NCI-H2196 treated with DMSO at 0.1 percent for 48 hours (cell line): ENCODE measurements at regions not wholly inside any gene's neighbourhood (a gene's known extent, or its start where the extent isn't known, plus 50 kb on each side); places are given as distances from the start of the nearest gene placed in this dataset.
"Not testable (repeated sequence)": the region's sequence is repeated elsewhere in the genome, so short reads cannot be mapped to it uniquely, and the experiment has no call there.

Experiments used
- DNase-seq: peaks from one replicate; lab custom pipeline; 2025; ENCODE audit not compliant: unreplicated experiment; lab: John Stamatoyannopoulos, UW

DNA sequence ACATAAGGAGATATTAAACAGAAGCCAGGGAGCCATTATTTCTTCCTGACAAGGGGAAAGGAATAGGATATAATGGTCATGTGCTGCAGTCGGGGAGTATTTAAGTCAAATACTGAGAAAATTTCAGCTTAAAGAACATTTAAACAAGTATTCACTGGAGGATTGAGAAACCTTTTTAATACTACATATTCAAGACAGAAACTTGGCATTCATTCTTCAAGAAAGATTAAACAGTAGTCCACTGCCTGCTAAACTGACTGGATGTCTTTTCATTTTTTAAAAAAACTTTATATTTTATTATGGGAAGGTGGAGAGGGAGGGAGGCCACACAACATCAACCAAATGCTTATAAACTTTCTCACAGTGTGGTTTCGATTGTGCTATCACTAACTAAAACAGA lies 107.4 kb upstream of the CBLB start:
- DNase-seq, result no peak

DNA sequence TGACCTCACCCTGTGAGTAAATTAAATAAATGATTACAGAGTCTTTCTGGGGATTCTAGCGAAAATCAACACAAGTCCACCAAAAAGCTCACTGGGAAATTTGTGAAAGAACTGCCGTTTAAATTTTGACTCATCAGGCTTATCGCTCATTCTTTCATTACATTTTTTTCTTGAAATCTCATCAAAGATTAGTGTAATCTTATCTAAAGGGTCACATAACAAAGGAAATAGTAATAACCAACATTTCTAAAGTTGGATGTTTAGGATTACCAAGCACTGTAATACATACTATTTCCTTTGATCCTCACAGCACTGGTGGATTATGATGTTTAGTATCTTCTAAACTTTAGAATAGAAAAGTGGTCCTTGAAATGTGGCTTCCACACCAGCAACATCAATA lies 111.1 kb upstream of the CBLB start:
- no peak for DNase-seq

DNA sequence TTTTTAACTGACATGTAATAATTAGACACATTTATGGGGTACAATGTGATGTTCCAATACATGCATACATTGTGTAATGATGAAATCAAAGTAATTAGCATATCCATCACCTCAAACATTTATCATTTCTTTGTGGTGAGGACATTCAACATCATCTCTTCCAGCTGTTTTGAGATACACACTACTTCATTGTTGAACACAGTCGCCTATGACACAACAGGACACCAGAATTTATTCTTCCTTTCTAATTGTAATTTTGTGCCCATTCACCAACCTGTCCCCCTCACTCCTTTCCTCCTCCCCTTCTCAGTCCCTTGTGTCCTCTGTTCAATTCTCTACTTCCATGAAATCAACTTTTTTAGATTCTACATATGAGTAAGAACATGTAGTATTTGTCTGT lies 113.4 kb upstream of the CBLB start:
- no peak for DNase-seq

DNA sequence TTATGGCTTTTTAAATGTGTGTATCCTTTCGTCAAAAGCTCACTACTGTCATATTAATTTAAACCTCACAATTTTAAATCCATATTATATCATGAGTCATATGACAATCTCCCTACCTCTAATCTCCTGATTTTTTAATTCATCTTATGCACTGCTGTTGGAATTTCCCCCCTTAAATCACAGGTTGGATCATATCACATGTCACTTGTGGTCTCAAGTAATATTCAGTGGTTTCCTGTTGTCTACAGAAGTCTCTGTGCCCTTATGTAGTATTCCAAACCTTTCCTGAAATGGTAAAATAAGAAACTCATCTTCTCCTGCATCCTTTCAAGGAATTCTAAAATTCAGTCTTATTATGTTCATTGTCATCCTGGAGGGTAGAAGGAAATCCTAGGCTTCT lies 116.0 kb upstream of the CBLB start:
- DNase-seq, result no peak

DNA sequence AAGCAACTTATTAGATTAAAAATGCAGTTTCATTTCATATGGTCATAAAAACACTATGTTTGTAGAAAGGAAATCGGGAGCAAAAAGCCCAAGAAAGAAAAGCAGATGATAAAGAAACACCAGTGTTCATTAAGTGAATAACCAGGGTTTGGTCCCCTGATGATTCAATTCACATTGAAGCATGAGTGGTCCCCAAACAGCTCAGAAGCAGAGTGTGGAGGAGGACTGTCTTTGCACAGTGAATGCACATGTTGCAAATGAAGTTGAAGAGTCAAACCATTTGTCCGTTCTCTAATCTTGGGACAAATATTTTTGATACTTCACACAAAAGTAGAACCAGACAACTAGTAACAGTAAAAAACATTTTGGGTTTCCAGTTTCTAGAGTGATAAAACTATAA lies 117.5 kb upstream of the CBLB start:
- not testable (repeated sequence) for DNase-seq

DNA sequence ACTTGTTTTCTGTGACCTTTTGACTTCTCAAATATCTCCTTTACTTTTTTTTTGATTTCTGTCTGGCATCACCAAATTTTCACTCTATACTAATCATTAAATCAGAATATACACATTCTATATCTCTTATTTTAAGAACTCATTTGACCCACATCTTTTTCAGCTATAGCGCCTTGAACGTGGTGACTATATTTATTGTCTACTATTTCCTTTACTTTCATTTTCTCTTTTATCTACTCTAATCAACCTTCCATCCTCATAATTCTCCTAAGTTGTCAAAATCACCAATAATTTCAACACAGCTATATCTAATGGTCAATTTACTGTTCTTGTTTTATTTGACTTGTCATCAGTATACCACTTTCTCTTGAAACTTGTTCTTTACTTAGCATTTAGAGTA lies 119.0 kb upstream of the CBLB start:
- DNase-seq, result no peak

DNA sequence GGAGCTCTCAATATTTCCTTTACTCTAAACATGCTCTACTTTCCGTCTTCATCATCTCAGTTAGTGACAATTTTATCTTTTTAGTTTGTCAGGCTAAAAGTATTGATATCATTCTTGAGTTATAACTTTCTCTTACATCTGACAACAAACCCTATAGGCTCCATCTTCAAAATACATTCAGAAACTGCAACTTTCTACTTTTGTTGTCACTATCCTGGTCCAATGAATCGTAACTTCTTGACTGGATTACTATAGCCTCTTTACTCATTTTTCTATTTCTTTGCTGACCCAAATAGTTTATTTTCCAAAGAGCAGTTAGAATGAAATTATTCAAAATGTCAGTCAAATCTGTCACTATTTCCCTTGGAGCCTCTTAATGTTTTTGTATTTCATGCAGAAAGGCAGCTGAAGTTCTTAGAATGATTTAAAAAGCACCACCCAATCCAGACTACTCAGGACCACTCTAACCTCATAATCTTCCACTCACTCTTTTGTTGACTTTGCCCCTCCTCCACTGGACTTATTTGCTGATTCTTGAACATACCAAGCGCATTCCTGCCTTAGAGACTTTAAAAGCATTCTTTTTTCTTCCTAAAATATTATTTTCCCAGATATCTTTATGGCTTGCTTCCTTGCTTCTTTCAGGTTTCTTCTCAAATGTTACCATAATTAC lies 119.9 kb upstream of the CBLB start:
- no peak for DNase-seq

DNA sequence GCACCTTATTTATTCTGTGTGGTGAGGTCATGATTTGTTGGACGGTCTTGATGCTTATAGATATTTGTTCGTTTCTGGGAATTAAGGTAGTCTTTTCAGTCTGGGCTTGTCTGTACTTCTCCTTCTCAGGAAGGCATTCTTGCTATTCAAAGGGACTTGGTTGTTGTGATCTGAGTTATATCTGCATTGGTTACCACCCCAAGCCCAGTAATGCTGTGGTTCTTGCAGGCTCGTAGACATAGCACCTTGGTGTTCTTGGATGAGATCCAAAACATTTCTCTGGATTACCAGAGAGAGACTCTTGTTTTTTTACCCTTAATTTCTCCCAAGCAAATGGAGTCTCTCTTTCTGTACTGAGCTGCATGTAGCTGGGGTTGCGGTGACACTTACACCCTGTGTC lies 128.0 kb upstream of the CBLB start:
- DNase-seq, result no peak

DNA sequence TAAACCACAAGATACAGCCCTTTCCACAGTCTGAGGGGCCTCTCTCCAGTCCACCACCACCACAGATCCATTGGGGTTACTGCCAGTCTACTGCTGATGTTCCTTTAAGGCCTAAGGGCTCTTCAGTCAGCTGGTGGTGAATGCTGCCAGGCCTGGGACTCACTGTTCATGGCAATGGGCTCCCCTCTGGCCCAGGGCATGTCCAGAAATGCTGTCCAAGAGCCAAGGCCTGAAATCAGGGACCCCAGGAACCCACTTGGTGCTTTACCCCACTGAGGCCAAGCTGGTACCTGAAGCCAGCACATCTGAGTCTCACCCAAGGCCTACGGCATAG lies 128.6 kb upstream of the CBLB start:
- no peak for DNase-seq

DNA sequence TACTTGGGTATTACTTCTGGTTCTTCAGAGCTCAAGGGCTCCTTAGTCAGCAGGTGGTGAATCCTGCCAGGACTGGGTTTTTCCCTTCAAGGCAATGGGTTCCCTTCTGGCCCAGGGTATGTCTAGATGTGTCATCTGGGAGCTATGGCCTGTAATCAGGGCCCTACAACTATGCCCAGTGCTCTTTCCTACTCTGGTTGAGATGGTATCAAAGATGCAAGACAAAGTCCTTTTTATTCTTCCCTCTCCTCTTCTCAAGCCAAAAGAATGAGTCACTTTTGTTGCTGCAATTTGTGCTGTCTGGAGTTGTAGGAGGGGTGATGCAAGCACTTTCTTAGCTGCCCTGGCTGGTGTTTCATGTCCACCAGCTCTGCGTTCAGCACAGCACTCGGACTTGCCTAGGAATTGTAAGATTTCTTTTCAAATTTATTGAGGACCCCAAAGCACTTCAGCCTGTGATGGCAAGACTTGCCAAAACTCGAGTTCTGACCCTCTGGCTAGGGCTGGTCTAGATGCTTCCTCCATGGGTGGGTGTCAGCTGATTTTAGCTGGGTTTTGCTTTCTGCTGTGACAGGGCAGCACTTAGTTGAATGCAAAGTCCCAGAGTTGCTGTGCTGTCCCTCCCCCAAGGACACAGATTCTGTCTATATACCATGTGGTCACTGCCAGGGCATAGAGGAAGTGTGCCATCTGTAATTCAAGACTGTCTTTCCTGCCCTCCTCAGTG lies 129.2 kb upstream of the CBLB start:
- DNase-seq, result no peak

DNA sequence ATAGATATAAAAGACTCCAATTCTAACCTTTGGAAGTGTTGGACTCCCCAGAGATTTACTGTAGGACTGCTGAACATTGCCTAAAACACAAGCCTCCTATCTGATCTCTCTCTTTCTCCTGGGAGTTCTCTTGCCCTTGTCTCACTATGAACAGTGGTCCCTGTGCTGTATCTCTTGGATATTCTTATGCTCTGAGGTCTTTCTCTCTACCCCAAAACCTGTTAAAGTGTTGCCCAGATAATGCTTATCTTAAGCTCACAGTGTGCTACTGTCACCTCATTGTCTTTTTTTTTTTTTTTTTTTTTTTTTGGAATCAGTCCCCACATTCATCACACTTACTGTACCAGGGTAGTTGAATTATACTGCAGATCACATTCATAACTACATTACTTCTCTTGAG lies 131.0 kb upstream of the CBLB start:
- no peak for DNase-seq

DNA sequence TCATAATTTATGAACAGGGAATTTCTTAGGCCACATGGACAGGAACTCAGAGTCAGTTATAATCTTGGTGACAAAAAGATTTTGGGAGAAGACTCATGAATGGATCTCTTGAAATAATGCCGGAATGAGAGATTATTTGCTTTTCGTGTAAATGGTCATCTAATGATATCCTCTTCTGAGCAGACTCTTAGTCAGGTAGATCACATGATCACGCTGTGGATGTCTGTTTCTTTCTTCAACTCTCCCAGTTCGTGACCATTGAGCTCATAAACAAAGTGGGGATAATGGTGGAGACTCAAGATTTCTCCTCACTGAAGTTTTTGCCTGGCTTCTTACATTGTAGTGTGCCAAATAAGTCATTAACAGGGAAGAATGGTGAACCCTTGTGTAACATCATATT lies 133.1 kb upstream of the CBLB start:
- DNase-seq, result no peak

DNA sequence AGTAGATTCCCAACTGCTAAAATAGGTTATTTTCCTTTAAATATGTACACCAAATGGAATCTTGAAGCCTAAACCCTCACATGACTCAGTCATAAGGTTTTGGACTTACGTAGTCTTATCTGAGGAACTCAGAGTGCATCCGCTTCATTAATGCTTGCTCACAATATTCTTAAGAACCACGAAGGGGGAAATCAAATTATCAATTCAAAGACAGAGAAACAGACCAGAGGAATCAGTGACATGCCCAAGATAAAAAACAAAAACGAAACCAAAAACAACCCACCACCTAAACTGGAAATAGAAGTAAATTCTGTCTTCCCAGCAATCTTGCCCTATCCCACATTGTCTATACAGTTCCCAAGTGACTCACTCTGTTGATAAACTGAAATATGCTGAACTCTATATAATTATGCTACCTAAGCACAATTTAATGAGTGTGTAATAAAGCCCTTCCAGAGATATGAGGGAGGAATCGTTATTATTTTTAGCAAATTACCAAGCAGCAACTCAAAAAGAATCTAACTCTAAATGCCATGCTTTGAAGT lies 135.4 kb upstream of the CBLB start:
- no peak for DNase-seq

DNA sequence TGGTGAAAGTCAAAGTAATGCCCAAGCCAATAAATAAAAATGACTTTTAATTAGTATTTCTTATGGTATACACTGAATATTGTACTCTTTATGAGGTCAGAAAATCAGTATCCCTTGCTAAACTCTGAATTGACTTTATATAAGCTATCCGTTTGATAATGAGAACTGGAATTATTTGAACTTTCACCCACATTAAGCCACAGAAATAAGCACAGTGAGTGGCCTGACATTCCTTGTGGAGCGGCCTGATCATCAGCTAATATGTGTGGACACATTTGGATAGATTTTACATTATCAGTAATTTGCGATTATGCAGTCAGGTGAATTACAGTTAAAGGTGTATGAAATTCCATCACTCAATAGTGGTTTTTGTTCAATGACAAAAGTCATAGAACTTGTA lies 136.0 kb upstream of the CBLB start:
- no peak for DNase-seq

DNA sequence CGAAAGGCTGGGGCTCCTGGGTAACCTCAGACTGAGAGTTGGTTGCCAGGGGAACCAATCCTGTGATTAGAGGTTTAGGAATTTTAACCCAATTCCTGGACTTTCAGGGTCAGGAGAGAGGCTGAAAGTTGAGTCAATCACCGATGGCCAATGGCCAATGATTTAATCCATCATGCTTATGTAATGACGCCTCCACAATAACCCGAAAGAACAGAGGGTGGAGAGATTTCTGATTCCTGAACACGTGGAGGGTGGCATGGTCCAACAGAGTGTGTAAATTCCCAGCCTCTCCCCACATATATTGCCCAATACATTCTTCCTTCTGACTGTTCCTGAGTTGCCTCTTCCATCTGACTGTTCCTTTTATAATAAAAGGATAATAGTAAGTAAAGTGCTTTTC lies 137.2 kb upstream of the CBLB start:
- no peak for DNase-seq

DNA sequence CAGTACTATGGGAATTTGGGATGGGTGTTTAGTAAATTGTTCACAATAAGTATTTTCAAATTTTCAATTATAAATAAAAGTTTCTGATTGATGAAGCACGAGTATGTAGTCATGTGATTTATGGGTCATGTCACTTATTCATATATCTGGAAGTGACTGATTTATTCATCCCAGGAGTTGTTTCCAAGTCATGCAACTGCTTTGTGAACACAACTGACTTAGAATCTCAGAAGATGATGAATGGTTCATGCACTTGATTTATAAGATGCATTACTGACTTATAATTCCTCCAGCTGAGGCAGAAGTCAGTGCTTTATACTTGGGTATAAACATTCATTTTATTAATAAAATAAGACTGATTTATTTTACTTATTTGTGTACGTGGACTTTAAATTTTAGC lies 137.8 kb upstream of the CBLB start:
- no peak for DNase-seq

DNA sequence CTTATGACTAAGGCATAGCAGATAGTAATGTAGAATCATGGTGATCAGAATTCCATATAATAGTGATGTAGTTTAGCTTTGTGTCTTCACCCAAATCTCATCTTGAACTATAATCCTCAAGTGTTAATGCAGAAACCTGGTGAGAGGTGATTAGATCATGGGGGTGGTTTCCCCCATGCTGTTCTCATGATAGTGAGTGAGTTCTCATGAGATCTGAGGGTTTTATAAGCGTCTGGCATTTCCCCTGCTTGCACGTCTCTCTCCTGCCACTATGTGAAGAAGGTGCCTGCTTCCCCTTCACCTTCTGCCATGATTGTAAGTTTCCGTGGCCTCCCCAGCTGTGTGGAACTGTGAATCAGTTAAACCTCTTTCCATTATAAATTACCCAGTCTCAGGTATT lies 138.7 kb upstream of the CBLB start:
- DNase-seq, result no peak

DNA sequence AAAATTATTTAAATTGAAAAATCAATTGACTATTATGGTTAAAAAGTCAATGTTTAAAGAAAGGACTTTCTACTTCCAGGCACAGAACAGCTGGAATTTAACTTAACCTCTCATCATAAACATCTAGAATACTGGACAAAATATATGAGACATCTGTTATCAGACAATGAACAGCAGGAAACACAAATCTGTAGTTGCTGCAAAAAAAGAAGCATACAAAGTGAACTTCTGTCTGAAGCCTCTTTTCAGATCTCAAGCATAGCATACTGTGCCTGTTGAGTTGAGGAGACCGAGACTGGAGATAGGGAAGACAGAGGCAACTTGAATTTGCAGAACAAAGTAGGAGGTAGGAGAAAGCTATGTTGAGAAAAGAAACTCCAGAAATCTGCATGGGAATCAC lies 140.0 kb upstream of the CBLB start:
- DNase-seq, result no peak

DNA sequence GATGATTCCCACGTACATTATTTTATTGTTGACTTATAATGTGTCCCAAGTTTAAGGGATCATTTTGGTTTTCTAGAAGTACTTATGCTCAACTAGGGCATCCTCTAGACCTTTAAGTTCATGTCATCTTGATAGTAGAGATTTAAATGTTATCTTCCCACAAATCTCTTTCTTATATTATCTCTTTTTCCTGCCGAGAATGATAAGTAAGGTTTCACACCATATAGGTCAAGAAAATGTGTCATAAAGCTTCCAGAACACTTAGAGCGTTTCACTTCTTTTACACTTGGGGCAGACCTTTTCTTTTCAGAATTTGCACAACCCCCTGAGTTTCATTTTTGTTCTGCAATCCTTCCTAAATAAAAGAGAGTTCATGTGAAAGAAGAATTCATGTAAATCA lies 142.0 kb upstream of the CBLB start:
- DNase-seq, result no peak

DNA sequence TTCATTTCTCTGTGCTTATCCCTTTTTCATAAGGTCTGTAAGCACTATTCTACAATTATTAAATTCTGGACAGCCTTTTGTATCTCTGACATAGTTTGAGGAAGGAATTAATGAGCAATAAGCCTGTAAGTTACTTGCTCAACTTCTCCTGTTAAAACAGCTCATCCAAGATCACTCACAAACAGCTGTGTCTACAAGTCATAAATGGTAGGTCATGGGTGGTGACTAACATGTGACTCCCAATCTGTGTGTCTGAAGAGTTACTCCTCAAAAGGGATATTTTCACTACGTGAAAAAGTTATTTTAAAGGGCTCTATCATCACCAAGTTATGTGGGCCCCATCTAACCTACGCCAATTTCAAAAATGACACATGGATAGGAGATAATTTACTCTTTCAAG lies 145.2 kb upstream of the CBLB start:
- DNase-seq, result no peak

DNA sequence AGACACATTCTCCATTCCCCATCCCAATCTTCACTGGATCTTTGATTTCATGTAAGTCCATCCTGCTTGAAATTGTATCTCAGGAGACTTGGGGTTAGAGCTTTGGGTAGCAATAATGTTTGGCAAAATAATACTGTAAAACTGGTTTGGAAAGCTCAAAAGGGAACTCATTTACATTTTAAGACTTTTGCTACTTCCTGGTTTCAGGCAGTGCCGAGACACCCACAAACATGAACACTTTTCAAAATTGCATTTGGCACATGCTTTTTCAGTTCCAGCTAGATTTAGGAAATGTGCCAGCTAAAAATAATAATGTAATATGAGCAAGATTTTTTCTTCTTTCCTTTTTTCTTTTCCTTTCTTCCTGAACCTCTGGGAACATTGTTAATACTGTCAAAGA lies 145.7 kb upstream of the CBLB start:
- DNase-seq, result no peak

DNA sequence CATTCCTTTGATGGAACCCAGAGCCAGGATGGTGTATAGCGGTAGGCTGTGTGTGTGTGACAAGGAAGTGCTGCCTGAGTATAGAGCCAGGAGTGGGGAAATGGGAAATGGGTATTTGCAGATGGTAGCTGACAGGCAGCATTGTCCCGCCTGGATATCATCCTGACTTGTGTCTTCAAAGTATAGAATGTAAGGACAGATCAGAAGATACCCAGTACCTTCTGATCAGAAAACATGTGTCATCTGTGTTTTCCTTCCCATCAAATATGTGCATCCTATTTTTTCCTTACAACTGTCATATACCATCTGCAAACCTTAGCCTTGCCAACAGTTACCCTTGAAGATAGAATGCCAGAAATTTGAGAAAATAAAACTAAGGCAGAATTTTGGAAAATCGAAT lies 146.2 kb upstream of the CBLB start:
- no peak for DNase-seq

DNA sequence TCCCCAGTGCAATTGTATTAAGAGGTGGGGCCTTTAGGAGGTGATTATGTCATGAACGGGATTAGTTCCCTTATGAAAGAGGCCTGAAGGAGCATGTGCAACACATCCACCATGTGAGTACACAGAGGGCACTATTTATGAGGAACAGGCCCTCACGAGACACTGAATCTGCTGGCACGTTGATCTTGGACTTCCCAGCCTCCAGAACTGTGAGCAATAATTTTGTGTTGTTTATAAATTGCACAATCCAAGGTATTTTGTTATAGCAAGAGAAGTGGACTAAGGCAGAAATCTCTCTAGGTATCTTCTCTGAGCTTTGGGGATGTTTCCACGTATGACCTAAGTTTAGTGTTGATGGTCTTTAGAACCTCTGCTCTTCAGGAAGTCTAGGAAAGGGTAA lies 149.3 kb upstream of the CBLB start:
- no peak for DNase-seq
